Activated CD4-positive, alpha-beta T cell treated with anti-CD3 and anti-CD28 coated beads for 36 hours (primary cell): ENCODE measurements at regions not wholly inside any gene's neighbourhood (a gene's known extent, or its start where the extent isn't known, plus 50 kb on each side); places are given as distances from the start of the nearest gene placed in this dataset.

ENCODE experiments used
- ATAC-seq: fragments of 200-7000 bp; cut with Tn5 transposase; one replicate; pipeline ENCODE4 v1.10.0; 2021; ENCODE audit warnings: mild to moderate bottlenecking, moderate library complexity
- CTCF ChIA-PET: fragments of 350-600 bp; sonication (Branson Sonifier 250); formaldehyde crosslinking; loops from one replicate; lab custom pipeline; 2021; ENCODE audit warnings: antibody characterized with exemption; lab: Charles Lee
- POLR2A ChIA-PET: fragments of 350-600 bp; sonication (Branson Sonifier 250); formaldehyde crosslinking; loops from one replicate; lab custom pipeline; 2021; ENCODE audit warnings: antibody characterized with exemption, inconsistent platforms; lab: Charles Lee
- DNase-seq: peaks from one replicate; pipeline ENCODE4 v3.0.0-alpha.2; 2020
- H3K27ac Mint-ChIP-seq: one replicate; pipeline ENCODE4 v1.8.0; 2021; ENCODE audit warnings: mixed read lengths
- H3K27me3 Mint-ChIP-seq: one replicate; pipeline ENCODE4 v1.8.0; 2021; ENCODE audit warnings: mixed read lengths
- H3K36me3 Mint-ChIP-seq: one replicate; pipeline ENCODE4 v1.8.0; 2021; ENCODE audit warnings: low read depth, mixed read lengths
- H3K4me1 Mint-ChIP-seq: one replicate; pipeline ENCODE4 v1.8.0; 2021; ENCODE audit warnings: mixed read lengths
- H3K4me3 Mint-ChIP-seq: one replicate; pipeline ENCODE4 v1.8.0; 2021; ENCODE audit warnings: mild to moderate bottlenecking, moderate library complexity, mixed read lengths
- H3K9me3 Mint-ChIP-seq: one replicate; pipeline ENCODE4 v1.8.0; 2021; ENCODE audit warnings: low read depth, mixed read lengths
- intact Hi-C, 2 experiments: fragments of 100-400 bp; cut with DNase I in 1 of 2; cut with micrococcal nuclease in 1 of 2; formaldehyde crosslinking; loops; one replicate each; pipeline versions ENCODE4 v1.14.2 to v1.15.1; 2022 to 2024; cut with DNase I, micrococcal nuclease

GRCh38 chr6:41464481-41464880 lies 81.7 kb upstream of the FOXP4 start:
- CTCF ChIA-PET, result no interaction called here
- intact Hi-C loops, result no loop called here
- Mint-ChIP-seq H3K27ac (no peak overlapping the region), H3K27me3 (peaks cover 40% of the 10 kb centered on the region), H3K4me1 (peaks cover 1% of the 10 kb centered on the region), H3K9me3 (no peaks in the 10 kb centered on the region), H3K4me3 (no peak overlapping the region), H3K36me3 (no peaks in the 10 kb centered on the region)
- ATAC-seq (no peak), DNase-seq (no peak)
- POLR2A ChIA-PET, result no interaction called here

GRCh38 chr6:41466437-41466990 lies 79.7 kb upstream of the FOXP4 start:
- POLR2A ChIA-PET, result no interaction called here
- H3K4me3 Mint-ChIP-seq, result no peak overlapping the region
- H3K9me3 Mint-ChIP-seq, result no peaks in the 10 kb centered on the region
- H3K4me1 Mint-ChIP-seq, result peaks cover 8% of the 10 kb centered on the region
- ATAC-seq (no peak), DNase-seq (no peak)
- peaks cover 53% of the 10 kb centered on the region for H3K27me3 Mint-ChIP-seq
- intact Hi-C loops, result no loop called here
- H3K36me3 Mint-ChIP-seq, result no peaks in the 10 kb centered on the region
- no peak overlapping the region for H3K27ac Mint-ChIP-seq
- CTCF ChIA-PET, result interaction anchor here (0.6 kb wide), 1 partner anchor 77 kb away, joined by 3 read pairs; no protein-coding TSS in a partner anchor

- H3K4me3 Mint-ChIP-seq, result no peak overlapping the region
- H3K9me3 Mint-ChIP-seq, result no peaks in the 10 kb centered on the region
- H3K27ac Mint-ChIP-seq, result no peak overlapping the region
- DNase-seq (no peak), ATAC-seq (no peak)
- POLR2A ChIA-PET, result no interaction called here
- CTCF ChIA-PET, result interaction anchor here (0.6 kb wide), 2 partner anchors 18 to 76 kb away, joined by 3 to 4 read pairs; no protein-coding TSS in a partner anchor
- peaks cover 8% of the 10 kb centered on the region for H3K4me1 Mint-ChIP-seq
- no peaks in the 10 kb centered on the region for H3K36me3 Mint-ChIP-seq
- H3K27me3 Mint-ChIP-seq, result peaks cover 53% of the 10 kb centered on the region
- intact Hi-C loops, result no loop called here
These were observed 79.1 kb upstream of the FOXP4 start for GRCh38 chr6:41467061-41467460.

- Mint-ChIP-seq H3K4me3 (no peak overlapping the region), H3K27ac (no peak overlapping the region), H3K9me3 (no peaks in the 10 kb centered on the region), H3K36me3 (no peaks in the 10 kb centered on the region), H3K4me1 (peaks cover 8% of the 10 kb centered on the region), H3K27me3 (peaks cover 57% of the 10 kb centered on the region)
- ATAC-seq (no peak), DNase-seq (no peak)
- intact Hi-C loops, result no loop called here
- POLR2A ChIA-PET, result no interaction called here
- CTCF ChIA-PET, result interaction anchor here (0.6 kb wide), 1 partner anchor 17 kb away, joined by 4 read pairs; no protein-coding TSS in a partner anchor
These were observed 78.4 kb upstream of the FOXP4 start for GRCh38 chr6:41467627-41468404.

GRCh38 chr6:41469156-41470028 lies 76.8 kb upstream of the FOXP4 start:
- Mint-ChIP-seq H3K27ac (no peak overlapping the region), H3K4me1 (peaks cover 8% of the 10 kb centered on the region), H3K27me3 (peaks cover 53% of the 10 kb centered on the region), H3K9me3 (no peaks in the 10 kb centered on the region), H3K36me3 (no peaks in the 10 kb centered on the region), H3K4me3 (peak overlapping the region; percentile 36)
- intact Hi-C loops, result no loop called here
- POLR2A ChIA-PET, result no interaction called here
- no peak for ATAC-seq
- no peak for DNase-seq
- CTCF ChIA-PET, result no interaction called here

- intact Hi-C loops, result no loop called here
- Mint-ChIP-seq H3K9me3 (no peaks in the 10 kb centered on the region), H3K36me3 (no peaks in the 10 kb centered on the region), H3K27me3 (peaks cover 52% of the 10 kb centered on the region), H3K4me1 (peaks cover 8% of the 10 kb centered on the region), H3K4me3 (peak overlapping the region; percentile 36), H3K27ac (no peak overlapping the region)
- DNase-seq (peak; percentile 44), ATAC-seq (peak; percentile 50)
- ChIA-PET CTCF (no interaction called here), POLR2A (no interaction called here)
These were observed 76.2 kb upstream of the FOXP4 start for GRCh38 chr6:41470029-41470330.

- intact Hi-C loops, result no loop called here
- H3K4me3 Mint-ChIP-seq, result peak overlapping the region; percentile 36
These were observed 75.7 kb upstream of the FOXP4 start for GRCh38 chr6:41470331-41471063.

GRCh38 chr6:41471064-41471895 lies 74.9 kb upstream of the FOXP4 start:
- no peaks in the 10 kb centered on the region for H3K9me3 Mint-ChIP-seq

More at GRCh38 chr6:41470331-41471063, 75.7 kb upstream of the FOXP4 start:
- Mint-ChIP-seq H3K36me3 (no peaks in the 10 kb centered on the region), H3K27ac (no peak overlapping the region), H3K9me3 (no peaks in the 10 kb centered on the region), H3K27me3 (peaks cover 50% of the 10 kb centered on the region), H3K4me1 (peaks cover 8% of the 10 kb centered on the region)
- DNase-seq (peak; percentile 50), ATAC-seq (peak; percentile 63)
- CTCF ChIA-PET, result no interaction called here
- POLR2A ChIA-PET, result no interaction called here

GRCh38 chr6:41474213-41474933 lies 71.8 kb upstream of the FOXP4 start:
- H3K4me3 Mint-ChIP-seq, result no peak overlapping the region
- peaks cover 42% of the 10 kb centered on the region for H3K27me3 Mint-ChIP-seq
- ATAC-seq (no peak), DNase-seq (no peak)
- H3K36me3 Mint-ChIP-seq, result no peaks in the 10 kb centered on the region
- no peak overlapping the region for H3K27ac Mint-ChIP-seq
- intact Hi-C loops, result no loop called here
- H3K9me3 Mint-ChIP-seq, result no peaks in the 10 kb centered on the region
- peaks cover 8% of the 10 kb centered on the region for H3K4me1 Mint-ChIP-seq
- POLR2A ChIA-PET, result no interaction called here
- CTCF ChIA-PET, result interaction anchor here (0.6 kb wide), 1 partner anchor 12 kb away, joined by 3 read pairs; no protein-coding TSS in a partner anchor

More at GRCh38 chr6:41471064-41471895, 74.9 kb upstream of the FOXP4 start:
- intact Hi-C loops, result no loop called here
- ATAC-seq (no peak), DNase-seq (no peak)
- peaks cover 48% of the 10 kb centered on the region for H3K27me3 Mint-ChIP-seq
- H3K27ac Mint-ChIP-seq, result no peak overlapping the region
- peaks cover 8% of the 10 kb centered on the region for H3K4me1 Mint-ChIP-seq
- ChIA-PET CTCF (interaction anchor here (0.7 to 1.2 kb wide), 2 partner anchors 27 to 28 kb away, joined by 3 read pairs; no protein-coding TSS in a partner anchor), POLR2A (no interaction called here)
- no peaks in the 10 kb centered on the region for H3K36me3 Mint-ChIP-seq
- H3K4me3 Mint-ChIP-seq, result no peak overlapping the region

GRCh38 chr6:41475164-41475563 lies 71.0 kb upstream of the FOXP4 start:
- ChIA-PET POLR2A (no interaction called here), CTCF (interaction anchor here (0.5 to 1.0 kb wide), 3 partner anchors 15 to 706 kb away, joined by 3 read pairs; no protein-coding TSS in a partner anchor)
- no peak overlapping the region for H3K4me3 Mint-ChIP-seq
- no peaks in the 10 kb centered on the region for H3K4me1 Mint-ChIP-seq
- H3K27me3 Mint-ChIP-seq, result peaks cover 36% of the 10 kb centered on the region
- H3K9me3 Mint-ChIP-seq, result no peaks in the 10 kb centered on the region
- intact Hi-C loops, result no loop called here
- no peak overlapping the region for H3K27ac Mint-ChIP-seq
- DNase-seq (no peak), ATAC-seq (no peak)
- H3K36me3 Mint-ChIP-seq, result no peaks in the 10 kb centered on the region
